H9 (cell line): ENCODE measurements at regions not wholly inside any gene's neighbourhood (a gene's known extent, or its start where the extent isn't known, plus 50 kb on each side); places are given as distances from the start of the nearest gene placed in this dataset.

Experiments
- DNase-seq: peaks from one replicate; pipeline ENCODE4 v3.0.0-alpha.2; 2017
- H2AFZ ChIP-seq: one replicate; pipeline ENCODE4 v1.6.1; 2013; ENCODE audit warnings: mild to moderate bottlenecking, low read length, control low read depth, moderate library complexity
- H2AK5ac ChIP-seq: 2 replicates; pipeline ENCODE4 v1.6.1; 2013; ENCODE audit warnings: low read length, control low read depth, mixed read lengths; ENCODE audit not compliant: insufficient read length
- H2BK120ac ChIP-seq: one replicate; pipeline ENCODE4 v1.6.1; 2013; ENCODE audit warnings: low read depth, mild to moderate bottlenecking, low read length, control low read depth, inconsistent platforms; ENCODE audit not compliant: poor library complexity, severe bottlenecking
- H2BK12ac ChIP-seq: 2 replicates; pipeline ENCODE4 v1.6.1; 2013; ENCODE audit warnings: low read length, control low read depth, mixed read lengths, low read depth; ENCODE audit not compliant: insufficient read length
- H2BK15ac ChIP-seq: 2 replicates; pipeline ENCODE4 v1.6.1; 2013; ENCODE audit warnings: low read depth, low read length, control low read depth
- H2BK20ac ChIP-seq: one replicate; pipeline ENCODE4 v1.6.1; 2013; ENCODE audit warnings: low read depth, mild to moderate bottlenecking, low read length, control low read depth, inconsistent platforms; ENCODE audit not compliant: poor library complexity, severe bottlenecking
- H2BK5ac ChIP-seq: 2 replicates; pipeline ENCODE4 v1.6.1; 2013; ENCODE audit warnings: low read length, control low read depth, mixed read lengths; ENCODE audit not compliant: insufficient read length
- H3K14ac ChIP-seq: 2 replicates; pipeline ENCODE4 v1.6.1; 2013; ENCODE audit warnings: low read length, control low read depth; ENCODE audit not compliant: insufficient read depth
- H3K18ac ChIP-seq: 2 replicates; pipeline ENCODE4 v1.6.1; 2013; ENCODE audit warnings: low read depth, mild to moderate bottlenecking, mixed read lengths, low read length, control low read depth; ENCODE audit not compliant: insufficient read length
- H3K23ac ChIP-seq: 2 replicates; pipeline ENCODE4 v1.6.1; 2013; ENCODE audit warnings: low read length, control low read depth, mixed read lengths, low read depth; ENCODE audit not compliant: insufficient read length
- H3K23me2 ChIP-seq: 2 replicates; pipeline ENCODE4 v1.6.1; 2013; ENCODE audit warnings: low read depth, mild to moderate bottlenecking, mixed read lengths, low read length, control low read depth; ENCODE audit not compliant: insufficient read length, poor library complexity, severe bottlenecking
- H3K27ac ChIP-seq: 2 replicates; pipeline ENCODE4 v1.5.1; 2013; ENCODE audit warnings: low read length, control low read depth, mixed read lengths, low read depth; ENCODE audit not compliant: insufficient read length
- H3K27me3 ChIP-seq: 2 replicates; pipeline ENCODE4 v1.6.1; 2013; ENCODE audit warnings: low read length, control low read depth, inconsistent platforms; ENCODE audit not compliant: insufficient read depth
- H3K4ac ChIP-seq: 2 replicates; pipeline ENCODE4 v1.6.1; 2013; ENCODE audit warnings: low read depth, mild to moderate bottlenecking, control low read depth, inconsistent platforms, low read length, moderate library complexity
- H3K4me1 ChIP-seq: 2 replicates; pipeline ENCODE4 v1.6.1; 2013; ENCODE audit warnings: low read length, control low read depth, inconsistent platforms; ENCODE audit not compliant: insufficient read depth
- H3K4me2 ChIP-seq: 2 replicates; pipeline ENCODE4 v1.6.1; 2013; ENCODE audit warnings: low read length, control low read depth, mixed read lengths; ENCODE audit not compliant: insufficient read length, insufficient read depth
- H3K56ac ChIP-seq: 2 replicates; pipeline ENCODE4 v1.6.1; 2013; ENCODE audit warnings: low read depth, mild to moderate bottlenecking, mixed read lengths, low read length, control low read depth; ENCODE audit not compliant: insufficient read length
- H3K79me1 ChIP-seq: 2 replicates; pipeline ENCODE4 v1.6.1; 2013; ENCODE audit warnings: low read depth, mild to moderate bottlenecking, moderate library complexity, low read length, control low read depth, inconsistent platforms; ENCODE audit not compliant: insufficient read depth, poor library complexity, severe bottlenecking
- H3K79me2 ChIP-seq: 2 replicates; pipeline ENCODE4 v1.6.1; 2013; ENCODE audit warnings: low read length, control low read depth, inconsistent platforms; ENCODE audit not compliant: insufficient read depth
- H3K9ac ChIP-seq: 2 replicates; pipeline ENCODE4 v1.6.1; 2013; ENCODE audit warnings: low read length, control low read depth, mixed read lengths; ENCODE audit not compliant: insufficient read length; ENCODE audit errors: extremely low read depth
- H3K9me3 ChIP-seq: one replicate; pipeline ENCODE4 v1.6.1; 2013; ENCODE audit warnings: low read depth, low read length, inconsistent platforms; ENCODE audit not compliant: control insufficient read depth
- H3T11ph ChIP-seq: one replicate; pipeline ENCODE4 v1.6.1; 2013; ENCODE audit warnings: mild to moderate bottlenecking, low read length, control low read depth, inconsistent platforms
- H4K20me1 ChIP-seq: one replicate; pipeline ENCODE4 v1.6.1; 2013; ENCODE audit not compliant: control insufficient read depth, insufficient read length, insufficient read depth
- H4K5ac ChIP-seq: 2 replicates; pipeline ENCODE4 v1.6.1; 2013; ENCODE audit warnings: low read depth, mild to moderate bottlenecking, mixed read lengths, low read length, control low read depth; ENCODE audit not compliant: insufficient read length
- H4K8ac ChIP-seq: replicated peaks from 2 replicates; pipeline ENCODE4 v1.6.1; 2013; ENCODE audit warnings: low read length, control low read depth, mixed read lengths, low read depth; ENCODE audit not compliant: insufficient read length
- H4K91ac ChIP-seq: 2 replicates; pipeline ENCODE4 v1.6.1; 2013; ENCODE audit warnings: low read depth, mild to moderate bottlenecking, moderate library complexity, mixed read lengths, low read length, control low read depth; ENCODE audit not compliant: insufficient read length
- H3K27ac Mint-ChIP-seq, 3 experiments: 2 replicates in 2 of 3; 3 replicates in 1 of 3; pipeline ENCODE4 v1.8.0; 2020 to 2021; ENCODE audit warnings: mixed read lengths in 3 of 3, mild to moderate bottlenecking in 1 of 3, moderate library complexity in 1 of 3
- H3K27me3 Mint-ChIP-seq: 2 replicates; pipeline ENCODE4 v1.8.0; 2021; ENCODE audit warnings: low read depth, mild to moderate bottlenecking, moderate library complexity, mixed read lengths
- H3K36me3 Mint-ChIP-seq, 3 experiments: 2 replicates in 2 of 3; 3 replicates in 1 of 3; pipeline ENCODE4 v1.8.0; 2020 to 2021; ENCODE audit warnings: low read depth in 3 of 3, mixed read lengths in 3 of 3; ENCODE audit not compliant: insufficient read depth in 1 of 3
- H3K4me1 Mint-ChIP-seq, 2 experiments: 2 replicates each; pipeline ENCODE4 v1.8.0; 2020; ENCODE audit warnings: mixed read lengths in 2 of 2
- H3K4me3 Mint-ChIP-seq, 2 experiments: 2 replicates in 1 of 2; 3 replicates in 1 of 2; pipeline ENCODE4 v1.8.0; 2020 to 2021; ENCODE audit warnings: mild to moderate bottlenecking in 2 of 2, mixed read lengths in 2 of 2, moderate library complexity in 1 of 2
- H3K9me3 Mint-ChIP-seq, 2 experiments: 2 replicates in 1 of 2; 3 replicates in 1 of 2; pipeline ENCODE4 v1.8.0; 2020; ENCODE audit warnings: mild to moderate bottlenecking in 2 of 2, mixed read lengths in 2 of 2, moderate library complexity in 1 of 2
- CTCF ChIP-seq: fragments of 200-600 bp; sonication (generic); conservative IDR thresholded peaks from 3 replicates; pipeline ENCODE4 v1.8.0; 2021; ENCODE audit warnings: antibody characterized with exemption, mild to moderate bottlenecking
- WGBS: extraction: QIAGEN DNeasy Blood & Tissue Kit; methylation state at CpG from one replicate; pipeline ENCODE4 v1.1.7; 2013; ENCODE audit warnings: missing lambda C conversion rate, low lambda C conversion rate, mixed read lengths; ENCODE audit not compliant: insufficient read length; ENCODE audit errors: extremely low coverage; 5-methylcytosine and 5-hydroxymethylcytosine counted together

GRCh38 chr2:65489269-65489668 lies 56.9 kb upstream of the SPRED2 start:
- no peaks in the 10 kb centered on the region for H3K27me3 ChIP-seq
- no peak for TF ChIP-seq CTCF
- H4K91ac ChIP-seq, result no peak overlapping the region
- H3K14ac ChIP-seq, result no peak overlapping the region
- no peaks in the 10 kb centered on the region for H4K20me1 ChIP-seq
- peaks cover 0 to 2% of the 10 kb centered on the region in 2 experiments; a peak in 2 of 5 replicates for H3K9me3 Mint-ChIP-seq
- no peak overlapping the region for H4K8ac ChIP-seq
- H3K36me3 Mint-ChIP-seq, result no peaks in the 10 kb centered on the region; a peak in 1 of 7 replicates
- H3K4me1 Mint-ChIP-seq, result peaks cover 7 to 8% of the 10 kb centered on the region in 2 experiments
- no peak overlapping the region for H3K27ac Mint-ChIP-seq
- H2AFZ ChIP-seq, result no peak overlapping the region
- H3K4me1 ChIP-seq, result no peaks in the 10 kb centered on the region
- no peaks in the 10 kb centered on the region for H3K23me2 ChIP-seq
- DNase-seq, result no peak
- H3K56ac ChIP-seq, result no peak overlapping the region
- H2BK15ac ChIP-seq, result no peak overlapping the region
- H3K79me2 ChIP-seq, result no peaks in the 10 kb centered on the region
- H3K27ac ChIP-seq, result no peak overlapping the region
- H2BK120ac ChIP-seq, result no peak overlapping the region
- H3K27me3 Mint-ChIP-seq, result peaks cover 41% of the 10 kb centered on the region
- H2AK5ac ChIP-seq, result no peak overlapping the region
- H3K23ac ChIP-seq, result no peak overlapping the region
- no peak overlapping the region for H2BK20ac ChIP-seq
- H2BK12ac ChIP-seq, result no peak overlapping the region
- no peak overlapping the region for H3K4me2 ChIP-seq
- H4K5ac ChIP-seq, result no peak overlapping the region
- no peaks in the 10 kb centered on the region for H3K79me1 ChIP-seq
- no peak overlapping the region for H3K18ac ChIP-seq
- no peak overlapping the region for H3K9ac ChIP-seq
- no peak overlapping the region for H2BK5ac ChIP-seq
- no peak overlapping the region for H3K4ac ChIP-seq
- no peak overlapping the region for H3K4me3 Mint-ChIP-seq
- no CpG with 5 or more reads among the region's 5 CpGs for WGBS
- H3K9me3 ChIP-seq, result no peaks in the 10 kb centered on the region
- H3T11ph ChIP-seq, result no peak overlapping the region
